CD4-positive, alpha-beta T cell (primary cell): ENCODE measurements at regions not wholly inside any gene's neighbourhood (a gene's known extent, or its start where the extent isn't known, plus 50 kb on each side); places are given as distances from the start of the nearest gene placed in this dataset.

Experiments used
- ATAC-seq: fragments of 200-7000 bp; cut with Tn5 transposase; one replicate; pipeline ENCODE4 v1.10.0; 2022; ENCODE audit warnings: mild to moderate bottlenecking; ENCODE audit not compliant: poor library complexity
- CTCF ChIA-PET: fragments of 350-600 bp; sonication (Branson Sonifier 250); formaldehyde crosslinking; loops from one replicate; lab custom pipeline; 2021; ENCODE audit warnings: antibody characterized with exemption, inconsistent platforms; lab: Charles Lee
- POLR2A ChIA-PET: fragments of 350-600 bp; sonication (Branson Sonifier 250); formaldehyde crosslinking; loops from one replicate; lab custom pipeline; 2021; ENCODE audit warnings: antibody characterized with exemption, inconsistent platforms; lab: Charles Lee
- DNase-seq, 14 experiments: peaks; one replicate each; pipeline ENCODE4 v3.0.0-alpha.2; 2013 to 2020; ENCODE audit warnings: mixed read lengths in 2 of 14
- H3K27ac ChIP-seq, 2 donors: one replicate each; pipeline versions ENCODE4 v1.5.1 to v1.7.0; 2013; ENCODE audit warnings: low read length in 2 of 2, low read depth in 1 of 2, mild to moderate bottlenecking in 1 of 2
- H3K27me3 ChIP-seq, 2 experiments: 1 replicate in 1 of 2; 2 replicates in 1 of 2; pipeline versions ENCODE4 v1.6.1 to v1.7.0; 2013; ENCODE audit warnings: low read length in 2 of 2, control low read depth in 1 of 2, mild to moderate bottlenecking in 1 of 2, moderate library complexity in 1 of 2; ENCODE audit not compliant: insufficient read depth in 2 of 2, control insufficient read depth in 1 of 2
- H3K36me3 ChIP-seq: one replicate; pipeline ENCODE4 v1.6.1; 2013; ENCODE audit warnings: low read length, control low read depth; ENCODE audit not compliant: insufficient read depth
- H3K4me1 ChIP-seq: one replicate; pipeline ENCODE4 v1.6.1; 2013; ENCODE audit warnings: low read length, control low read depth; ENCODE audit not compliant: insufficient read depth
- H3K4me3 ChIP-seq: one replicate; pipeline ENCODE4 v1.5.1; 2013; ENCODE audit warnings: mild to moderate bottlenecking, low read length, moderate library complexity
- H3K9me3 ChIP-seq, 2 experiments: 1 replicate in 1 of 2; 2 replicates in 1 of 2; pipeline versions ENCODE4 v1.6.1 to v1.7.0; 2013; ENCODE audit warnings: low read length in 2 of 2, mild to moderate bottlenecking in 2 of 2, control low read depth in 1 of 2, moderate library complexity in 1 of 2; ENCODE audit not compliant: control insufficient read depth in 1 of 2, insufficient read depth in 1 of 2
- H3K27ac Mint-ChIP-seq: one replicate; pipeline ENCODE4 v1.8.0; 2020; ENCODE audit warnings: mixed read lengths
- H3K27me3 Mint-ChIP-seq: one replicate; pipeline ENCODE4 v1.8.0; 2021; ENCODE audit warnings: mixed read lengths
- H3K36me3 Mint-ChIP-seq: one replicate; pipeline ENCODE4 v1.8.0; 2021; ENCODE audit warnings: low read depth, mixed read lengths
- H3K4me1 Mint-ChIP-seq: one replicate; pipeline ENCODE4 v1.8.0; 2021; ENCODE audit warnings: low read depth, mixed read lengths
- H3K4me3 Mint-ChIP-seq: one replicate; pipeline ENCODE4 v1.8.0; 2020; ENCODE audit warnings: mild to moderate bottlenecking, mixed read lengths
- H3K9me3 Mint-ChIP-seq: one replicate; pipeline ENCODE4 v1.8.0; 2020; ENCODE audit warnings: mixed read lengths
- intact Hi-C, 2 experiments: fragments of 100-400 bp; cut with DNase I in 1 of 2; cut with micrococcal nuclease in 1 of 2; formaldehyde crosslinking; loops; one replicate each; pipeline versions ENCODE4 v1.15.1 to v1.9.0; 2023 to 2025; cut with DNase I, micrococcal nuclease
- TF ChIP-seq, protein P1 (sequence below): fragments of 200-600 bp; IDR thresholded peaks from one replicate; pipeline ENCODE4 v1.8.0; 2022; ENCODE audit warnings: antibody characterized with exemption, mild to moderate bottlenecking

- H3K36me3 ChIP-seq = no peaks in the 10 kb centered on the region
- no peaks in the 10 kb centered on the region for H3K4me1 ChIP-seq
- TF ChIP-seq, protein P1, sequence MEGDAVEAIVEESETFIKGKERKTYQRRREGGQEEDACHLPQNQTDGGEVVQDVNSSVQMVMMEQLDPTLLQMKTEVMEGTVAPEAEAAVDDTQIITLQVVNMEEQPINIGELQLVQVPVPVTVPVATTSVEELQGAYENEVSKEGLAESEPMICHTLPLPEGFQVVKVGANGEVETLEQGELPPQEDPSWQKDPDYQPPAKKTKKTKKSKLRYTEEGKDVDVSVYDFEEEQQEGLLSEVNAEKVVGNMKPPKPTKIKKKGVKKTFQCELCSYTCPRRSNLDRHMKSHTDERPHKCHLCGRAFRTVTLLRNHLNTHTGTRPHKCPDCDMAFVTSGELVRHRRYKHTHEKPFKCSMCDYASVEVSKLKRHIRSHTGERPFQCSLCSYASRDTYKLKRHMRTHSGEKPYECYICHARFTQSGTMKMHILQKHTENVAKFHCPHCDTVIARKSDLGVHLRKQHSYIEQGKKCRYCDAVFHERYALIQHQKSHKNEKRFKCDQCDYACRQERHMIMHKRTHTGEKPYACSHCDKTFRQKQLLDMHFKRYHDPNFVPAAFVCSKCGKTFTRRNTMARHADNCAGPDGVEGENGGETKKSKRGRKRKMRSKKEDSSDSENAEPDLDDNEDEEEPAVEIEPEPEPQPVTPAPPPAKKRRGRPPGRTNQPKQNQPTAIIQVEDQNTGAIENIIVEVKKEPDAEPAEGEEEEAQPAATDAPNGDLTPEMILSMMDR = no peak
- Mint-ChIP-seq H3K27me3 (peaks cover 9% of the 10 kb centered on the region), H3K4me3 (no peak overlapping the region), H3K9me3 (no peaks in the 10 kb centered on the region), H3K27ac (no peak overlapping the region), H3K36me3 (no peaks in the 10 kb centered on the region), H3K4me1 (no peaks in the 10 kb centered on the region)
- DNase-seq (no peak), ATAC-seq (no peak)
- no peak overlapping the region for H3K4me3 ChIP-seq
- CTCF ChIA-PET = no interaction called here
- no peaks in the 10 kb centered on the region for H3K27me3 ChIP-seq
- H3K9me3 ChIP-seq = no peaks in the 10 kb centered on the region
- intact Hi-C loops = no loop called here
- no peak overlapping the region for H3K27ac ChIP-seq
- POLR2A ChIA-PET = no interaction called here
Measured at GRCh38 chr4:56200275-56200674, 187.0 kb downstream of the AASDH start.

- Histone ChIP-seq H3K27me3 (no peaks in the 10 kb centered on the region), H3K4me1 (no peaks in the 10 kb centered on the region), H3K4me3 (no peak overlapping the region), H3K36me3 (no peaks in the 10 kb centered on the region), H3K9me3 (no peaks in the 10 kb centered on the region), H3K27ac (no peak overlapping the region)
- POLR2A ChIA-PET = no interaction called here
- Mint-ChIP-seq H3K27ac (no peak overlapping the region), H3K27me3 (peaks cover 9% of the 10 kb centered on the region), H3K36me3 (no peaks in the 10 kb centered on the region), H3K9me3 (no peaks in the 10 kb centered on the region), H3K4me1 (no peaks in the 10 kb centered on the region), H3K4me3 (no peak overlapping the region)
- TF ChIP-seq, protein P1 = no peak
- CTCF ChIA-PET = no interaction called here
- intact Hi-C loops = no loop called here
- DNase-seq (no peak), ATAC-seq (no peak)
Measured at GRCh38 chr4:56198265-56198664, 189.0 kb downstream of the AASDH start.

DNA sequence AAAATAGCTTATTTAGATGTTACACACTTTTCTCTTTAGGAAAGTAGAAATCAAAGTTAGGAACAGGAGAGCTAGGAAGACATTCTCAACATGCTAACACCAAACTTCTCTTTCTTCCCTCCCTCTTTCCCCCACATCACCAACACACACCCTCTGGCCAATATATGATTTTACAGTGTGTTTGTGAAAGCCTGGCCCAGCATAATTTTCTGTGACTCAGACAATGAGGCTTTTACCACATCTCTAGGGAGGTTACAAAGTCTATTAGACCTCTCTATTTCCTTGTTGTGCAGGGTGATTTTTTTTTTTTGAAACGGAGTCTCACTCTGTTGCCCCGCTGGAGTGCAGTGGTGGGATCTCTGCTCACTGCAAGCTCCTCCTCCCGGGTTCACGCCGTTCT lies 189.9 kb downstream of the AASDH start:
- DNase-seq = no peak
- Histone ChIP-seq H3K36me3 (no peaks in the 10 kb centered on the region), H3K4me3 (no peak overlapping the region), H3K27me3 (no peaks in the 10 kb centered on the region), H3K27ac (no peak overlapping the region), H3K9me3 (no peaks in the 10 kb centered on the region), H3K4me1 (no peaks in the 10 kb centered on the region)
- H3K27ac Mint-ChIP-seq = no peak overlapping the region
- H3K4me3 Mint-ChIP-seq = no peak overlapping the region
- TF ChIP-seq, protein P1 = no peak
- ChIA-PET CTCF (no interaction called here), POLR2A (no interaction called here)
- no peak for ATAC-seq
- peaks cover 9% of the 10 kb centered on the region for H3K27me3 Mint-ChIP-seq
- intact Hi-C loops = no loop called here
- no peaks in the 10 kb centered on the region for H3K36me3 Mint-ChIP-seq
- H3K9me3 Mint-ChIP-seq = no peaks in the 10 kb centered on the region
- H3K4me1 Mint-ChIP-seq = no peaks in the 10 kb centered on the region
